Activated CD4-positive, CD25-positive, alpha-beta regulatory T cell treated with anti-CD3 and anti-CD28 coated beads, Interleukin-2, amount 50 U/mL, for 16 hours (primary cell): ENCODE measurements at regions not wholly inside any gene's neighbourhood (a gene's known extent, or its start where the extent isn't known, plus 50 kb on each side); places are given as distances from the start of the nearest gene placed in this dataset.
"Not testable (repeated sequence)": the region's sequence is repeated elsewhere in the genome, so short reads cannot be mapped to it uniquely, and the experiment has no call there.

ENCODE experiments used
- DNase-seq: peaks from one replicate; pipeline ENCODE4 v3.0.0-alpha.2; 2020; ENCODE audit warnings: low read depth, low spot score

DNA sequence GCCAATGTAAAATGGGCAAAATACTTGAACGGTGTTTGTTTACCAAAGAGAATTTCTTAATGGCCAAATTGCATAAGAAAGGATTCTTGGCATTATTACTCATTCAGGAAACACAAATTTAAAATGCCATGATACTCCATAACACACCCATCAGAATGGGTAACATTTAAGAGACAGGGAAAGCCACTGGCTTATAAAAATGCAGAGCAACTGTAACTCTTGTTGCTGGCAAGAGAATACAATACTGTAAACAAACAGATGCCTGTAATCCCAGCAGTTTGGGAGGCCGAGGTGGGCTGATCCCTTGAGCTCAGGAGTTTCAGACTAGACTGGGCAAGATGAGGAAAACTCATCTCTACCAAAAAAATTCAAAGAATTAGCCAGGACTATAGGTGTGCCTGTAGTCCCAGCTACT is 125.8 kb upstream of the NBPF11 start:
- not testable (repeated sequence) for DNase-seq

- not testable (repeated sequence) for DNase-seq
Observed at GRCh38 chr1:148267066-148267465, 115.0 kb upstream of the NBPF11 start.

- no peak for DNase-seq
Observed at GRCh38 chr1:148264374-148265276, 112.5 kb upstream of the NBPF11 start.

- no peak for DNase-seq
Observed at GRCh38 chr1:148263906-148264255, 111.8 kb upstream of the NBPF11 start.

GRCh38 chr1:148263128-148263905 is 111.2 kb upstream of the NBPF11 start:
- peak; percentile 9 for DNase-seq

- DNase-seq, result not testable (repeated sequence)
Observed at GRCh38 chr1:148261684-148262083, 109.6 kb upstream of the NBPF11 start.

GRCh38 chr1:148257886-148258285 is 105.8 kb upstream of the NBPF11 start:
- DNase-seq, result not testable (repeated sequence)

DNA sequence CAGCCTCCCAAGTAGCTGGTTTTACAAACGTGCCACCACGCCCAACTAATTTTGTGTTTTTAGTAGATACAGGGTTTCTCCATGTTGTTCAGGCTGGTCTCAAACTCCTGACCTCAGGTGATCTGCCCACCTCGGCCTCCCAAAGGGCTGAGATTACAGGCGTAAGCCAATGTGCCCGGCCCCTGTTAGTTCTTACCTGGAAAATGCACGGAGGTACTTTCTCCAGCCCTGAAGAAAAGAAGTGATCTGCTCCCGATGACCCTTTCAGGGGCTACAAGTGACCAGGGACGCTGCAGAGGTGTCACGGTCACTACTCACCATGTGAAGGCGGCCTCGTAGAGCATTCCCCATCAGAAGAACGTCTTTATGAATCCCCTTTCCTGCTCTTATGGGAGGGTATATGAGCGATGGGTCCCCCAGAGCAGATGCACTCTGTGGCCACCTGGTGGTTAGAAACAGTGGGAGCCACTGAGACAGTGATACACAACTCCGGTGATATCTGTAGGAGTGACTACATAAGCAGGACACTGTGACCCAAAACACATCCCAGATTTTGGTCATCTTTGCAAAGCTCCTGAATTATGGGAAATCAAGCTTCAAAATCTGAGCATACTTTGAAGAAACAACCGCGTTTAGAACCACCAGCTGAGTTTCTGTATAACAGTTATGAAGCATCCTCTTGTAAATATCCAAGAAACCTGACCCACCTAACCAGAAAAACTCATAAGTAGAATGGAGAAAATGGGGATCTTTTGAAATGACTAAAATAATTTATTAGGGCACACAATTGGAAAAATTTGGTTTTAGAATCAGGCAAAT is 102.7 kb upstream of the NBPF11 start:
- not testable (repeated sequence) for DNase-seq

- not testable (repeated sequence) for DNase-seq
Observed at GRCh38 chr1:148253808-148254207, 101.7 kb upstream of the NBPF11 start.

GRCh38 chr1:148248798-148249197 is 96.7 kb upstream of the NBPF11 start:
- not testable (repeated sequence) for DNase-seq

DNA sequence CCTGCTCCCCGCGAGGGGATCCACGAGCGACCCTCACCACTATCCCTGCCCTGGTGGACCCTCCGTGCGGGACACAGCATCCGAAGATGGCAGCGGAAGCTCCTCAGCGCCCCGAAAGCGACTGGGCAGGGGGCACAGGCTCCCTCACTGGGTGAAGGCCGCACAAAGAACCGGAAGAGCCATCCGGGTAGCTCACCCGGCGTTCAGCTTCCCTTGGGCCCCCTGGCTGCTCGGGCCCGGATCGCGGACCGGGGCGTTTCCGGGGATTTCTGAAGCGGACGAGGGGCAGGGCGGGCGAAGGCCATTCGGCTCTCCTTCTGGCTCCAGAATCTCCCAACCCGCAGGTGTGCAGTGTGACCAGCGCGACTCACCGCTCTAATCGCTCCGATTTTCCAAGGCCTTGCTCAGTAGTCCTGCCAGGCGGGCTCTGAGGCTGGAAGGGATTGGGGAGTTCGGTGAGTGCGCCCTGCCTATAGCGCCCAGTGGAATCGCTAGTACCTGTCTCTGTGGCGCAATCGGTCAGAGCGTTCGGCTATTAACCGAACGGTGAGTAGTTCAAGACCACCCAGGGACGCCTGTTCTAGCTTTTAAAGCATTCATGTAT is 94.3 kb upstream of the NBPF11 start:
- DNase-seq, result not testable (repeated sequence)

DNA sequence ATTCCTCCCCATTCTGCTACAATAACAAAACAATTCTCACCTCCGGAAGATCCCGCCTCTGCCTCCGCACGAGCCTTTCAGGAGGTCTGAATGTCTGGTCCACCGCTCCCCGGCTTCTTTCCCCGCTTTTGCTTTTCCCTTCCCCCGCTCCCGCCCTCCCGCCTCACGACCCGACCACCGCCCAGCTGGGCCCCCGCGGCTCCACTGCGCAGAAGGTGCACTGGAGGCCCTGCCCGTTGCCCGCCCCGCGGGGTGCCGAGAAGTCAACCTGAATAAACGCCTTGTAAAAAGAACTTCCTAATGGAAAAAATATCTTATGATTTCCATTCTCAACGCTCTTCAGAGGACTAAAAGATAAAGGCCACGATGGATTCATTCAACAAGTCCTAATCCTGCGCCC is 93.8 kb upstream of the NBPF11 start:
- not testable (repeated sequence) for DNase-seq

DNA sequence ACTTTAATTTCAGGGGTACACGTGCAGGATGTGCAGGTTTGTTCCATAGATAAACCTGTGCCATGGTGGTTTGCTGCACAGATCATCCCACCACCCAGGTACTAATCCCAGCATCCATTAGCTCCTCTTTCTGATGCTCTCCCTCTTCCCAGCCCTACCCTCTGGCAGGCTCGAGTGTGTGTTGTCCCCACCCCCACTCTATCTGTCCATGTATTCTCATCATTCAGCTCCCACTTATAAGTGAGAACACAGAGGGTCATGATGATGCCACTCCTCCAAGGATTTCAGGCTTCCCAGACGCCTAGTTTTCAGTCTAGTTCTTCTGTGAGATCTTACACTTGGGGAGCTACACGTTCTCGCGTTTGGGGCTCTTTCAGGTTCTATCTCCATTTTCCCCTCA is 93.4 kb upstream of the NBPF11 start:
- not testable (repeated sequence) for DNase-seq

- not testable (repeated sequence) for DNase-seq
Observed at GRCh38 chr1:148233250-148233649, 81.2 kb upstream of the NBPF11 start.

DNA sequence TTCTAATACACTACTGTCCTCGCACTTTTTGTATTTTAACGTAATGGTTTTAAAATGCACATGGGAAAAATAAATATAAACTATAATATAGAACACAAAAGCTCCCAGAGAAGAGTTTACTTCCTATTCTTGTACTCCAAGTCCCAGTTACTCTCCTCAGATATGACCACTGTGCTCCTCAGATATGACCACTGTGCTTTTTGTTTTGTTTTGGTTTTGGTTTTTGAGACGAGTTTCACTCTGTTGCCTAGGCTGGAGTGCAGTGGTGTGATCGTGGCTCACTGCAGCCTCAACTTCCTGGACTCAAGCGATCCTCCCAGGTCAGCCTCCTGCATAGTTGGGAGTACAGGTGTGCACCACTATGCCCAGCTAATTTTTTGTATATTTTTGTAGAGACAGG is 76.8 kb upstream of the NBPF11 start:
- DNase-seq, result not testable (repeated sequence)

DNA sequence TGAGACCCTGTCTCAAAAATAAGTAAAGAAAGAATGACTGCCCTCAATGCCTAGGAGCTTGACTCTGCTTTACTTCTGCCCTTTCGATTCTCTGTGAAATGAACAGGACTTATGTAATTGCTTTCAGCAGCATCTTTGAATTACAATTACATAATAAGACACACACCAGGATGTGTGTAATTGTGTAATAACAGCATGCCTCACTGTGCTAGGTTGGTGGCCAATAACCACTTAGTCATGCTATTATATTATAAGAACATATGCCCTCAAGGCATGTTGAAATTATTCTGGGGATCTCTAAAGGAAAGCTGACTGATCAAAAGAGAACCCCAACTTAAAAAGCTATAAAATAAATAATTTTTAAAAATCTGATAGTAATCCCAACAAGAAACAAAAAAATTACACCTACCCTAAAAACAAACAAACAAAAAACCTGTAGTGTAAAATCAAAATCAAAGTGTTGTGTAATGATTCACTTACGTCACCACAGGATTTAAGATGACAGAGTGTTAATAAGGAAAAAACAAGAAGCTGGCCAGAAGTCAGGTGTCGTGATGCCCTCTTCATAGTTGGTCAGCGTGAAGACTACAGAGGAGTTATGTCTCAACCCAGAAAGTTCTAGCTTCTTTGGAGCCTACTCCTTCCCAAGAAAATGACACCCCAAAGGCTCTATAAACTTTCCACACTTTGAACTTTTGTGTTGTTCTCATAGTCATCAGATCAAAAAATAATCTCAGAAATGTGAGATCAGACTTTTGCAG is 70.5 kb upstream of the NBPF11 start:
- not testable (repeated sequence) for DNase-seq

- DNase-seq, result not testable (repeated sequence)
Observed at GRCh38 chr1:148221593-148221992, 69.5 kb upstream of the NBPF11 start.

DNA sequence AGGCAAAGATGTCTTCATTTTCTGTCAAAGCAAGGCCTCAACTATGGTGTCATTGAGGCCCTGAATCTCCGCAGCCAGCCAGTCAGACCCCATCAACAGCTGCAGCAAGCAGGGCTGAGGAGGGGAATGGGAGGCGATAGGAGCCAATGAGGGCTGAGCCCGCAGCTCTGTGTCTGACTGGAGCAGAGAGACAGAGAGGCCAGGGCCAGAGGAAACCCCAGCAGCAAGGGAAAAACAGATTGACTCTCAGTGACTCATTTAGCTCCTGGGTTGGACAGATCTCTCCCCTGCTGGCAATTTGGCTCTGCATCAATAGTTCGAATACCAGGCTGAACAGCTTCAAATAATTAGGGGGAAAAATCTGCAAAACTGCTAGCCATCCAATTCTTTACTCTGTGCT is 67.1 kb upstream of the NBPF11 start:
- not testable (repeated sequence) for DNase-seq

DNA sequence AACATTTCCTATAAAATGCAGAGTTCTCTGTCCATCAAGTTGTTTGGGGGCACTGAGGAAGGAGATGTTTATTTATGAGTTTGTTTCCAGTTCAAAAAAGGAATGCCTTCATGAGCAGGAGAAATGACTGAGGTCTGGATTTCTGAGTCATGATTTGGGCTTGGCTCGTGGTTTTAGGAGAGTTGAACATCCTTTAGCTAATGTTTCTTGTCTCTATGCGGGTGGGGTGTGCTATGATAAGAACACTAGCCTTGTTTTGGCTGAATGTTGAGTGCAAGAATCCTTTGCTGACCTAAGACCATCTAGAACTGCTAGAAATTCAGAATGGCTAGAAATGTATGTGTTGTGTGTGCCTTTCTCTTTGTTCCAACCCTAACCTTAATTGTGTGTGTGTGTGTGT is 59.1 kb upstream of the NBPF11 start:
- not testable (repeated sequence) for DNase-seq

GRCh38 chr1:148210624-148211023 is 58.5 kb upstream of the NBPF11 start:
- DNase-seq, result not testable (repeated sequence)
